Fibroblast of pulmonary artery (primary cell): ENCODE measurements at regions not wholly inside any gene's neighbourhood (a gene's known extent, or its start where the extent isn't known, plus 50 kb on each side); places are given as distances from the start of the nearest gene placed in this dataset.

Experiments used
- DNase-seq: peaks from one replicate; pipeline ENCODE4 v3.0.0-alpha.2; 2010; ENCODE audit warnings: low read depth
- H3K4me3 ChIP-seq: replicated peaks from 2 replicates; pipeline ENCODE4 v1.5.1; 2011; ENCODE audit warnings: low read depth, mild to moderate bottlenecking, control low read depth, low read length, moderate library complexity
- CTCF ChIP-seq: IDR thresholded peaks from 2 replicates; pipeline ENCODE4 v1.5.1; 2011; ENCODE audit warnings: mild to moderate bottlenecking, control low read depth, low read length, inconsistent platforms; ENCODE audit errors: missing control alignments

GRCh38 chr17:62913991-62914570 lies 52.0 kb upstream of the TANC2 start:
- no peak for TF ChIP-seq CTCF
- no peak for DNase-seq
- no peak overlapping the region for H3K4me3 ChIP-seq

DNA sequence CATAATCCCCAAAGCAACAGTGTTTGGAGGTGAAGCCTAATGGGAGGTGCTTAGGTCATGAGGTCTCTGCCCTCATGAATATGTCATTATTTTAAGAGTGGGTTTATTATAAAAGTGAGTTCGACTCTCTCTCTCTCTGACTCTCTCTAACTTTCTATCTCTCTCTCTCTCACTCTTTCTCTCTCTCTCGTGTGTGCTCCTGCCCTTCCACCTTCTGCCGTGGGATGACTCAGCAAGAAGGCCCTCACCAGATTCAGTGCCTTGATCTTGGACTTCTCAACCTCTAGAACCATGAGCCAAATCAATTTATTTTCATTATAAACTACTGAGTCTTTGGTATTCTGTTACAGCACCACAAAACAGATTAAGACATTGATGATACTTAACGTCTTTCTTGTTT lies 53.7 kb upstream of the TANC2 start:
- TF ChIP-seq CTCF: no peak
- no peak for DNase-seq
- H3K4me3 ChIP-seq: no peak overlapping the region

DNA sequence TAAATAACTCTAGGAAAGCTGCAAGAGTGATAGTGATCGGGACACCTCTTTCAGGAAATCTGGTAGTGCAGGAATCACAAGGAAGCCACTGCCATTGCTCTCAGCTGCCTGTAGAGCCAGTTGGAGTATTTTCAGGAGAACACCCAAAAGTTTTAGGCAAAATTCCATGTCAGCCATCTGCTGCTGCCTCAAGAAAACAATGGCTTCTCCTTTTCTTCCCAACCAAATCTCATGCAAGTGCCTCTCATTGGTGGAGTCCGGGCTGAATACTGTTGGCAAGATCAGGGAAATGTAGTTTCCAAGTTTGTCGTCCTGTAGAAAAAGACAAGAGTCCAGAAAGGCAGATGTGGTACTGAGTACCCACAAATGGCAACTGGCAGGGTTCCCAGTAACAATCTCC lies 54.9 kb upstream of the TANC2 start:
- no peak overlapping the region for H3K4me3 ChIP-seq
- no peak for DNase-seq
- TF ChIP-seq CTCF: no peak

- H3K4me3 ChIP-seq: no peak overlapping the region
- DNase-seq: no peak
- no peak for TF ChIP-seq CTCF
Measured at GRCh38 chr17:62910277-62910676, 55.8 kb upstream of the TANC2 start.

DNA sequence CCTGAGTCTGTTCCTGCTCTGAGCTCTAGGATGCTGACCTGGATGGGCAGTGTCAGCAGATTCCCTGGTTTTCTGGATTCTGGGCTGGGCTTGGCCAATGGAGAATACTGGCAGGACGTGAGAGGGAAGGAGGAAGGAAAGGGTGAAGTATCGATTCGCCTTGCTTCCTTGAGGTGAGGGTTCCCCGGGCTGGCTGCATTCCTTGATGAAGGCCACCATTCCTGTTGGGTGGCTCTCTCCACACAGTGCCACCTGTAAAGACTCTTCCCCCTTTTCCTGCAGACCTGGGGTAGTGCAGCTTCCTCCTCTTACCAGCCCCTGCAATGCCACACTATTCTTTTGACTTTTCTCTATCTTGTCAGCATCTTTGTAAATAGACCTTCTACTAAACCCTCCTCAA lies 58.1 kb upstream of the TANC2 start:
- TF ChIP-seq CTCF: no peak
- DNase-seq: no peak
- H3K4me3 ChIP-seq: no peak overlapping the region

GRCh38 chr17:62906881-62907280 lies 59.2 kb upstream of the TANC2 start:
- no peak for DNase-seq
- H3K4me3 ChIP-seq: no peak overlapping the region
- no peak for TF ChIP-seq CTCF

DNA sequence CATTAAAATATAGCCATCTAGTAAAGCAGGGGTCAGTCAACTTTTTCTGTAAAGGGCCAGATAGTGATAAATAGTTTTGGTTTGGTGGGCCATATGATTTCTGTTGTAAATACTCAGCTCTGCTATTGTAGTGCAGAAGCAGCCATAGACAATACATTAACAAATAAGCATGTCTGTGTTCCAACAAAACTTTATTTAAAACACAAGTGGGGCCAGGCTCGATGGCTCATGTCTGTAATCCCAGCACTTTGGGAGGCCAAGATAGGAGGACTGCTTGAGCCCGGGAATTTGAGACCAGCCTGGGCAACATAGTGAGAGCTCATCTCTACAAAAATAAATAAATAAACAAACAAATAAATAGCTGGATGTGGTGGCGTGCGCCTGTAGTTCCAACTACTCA lies 60.8 kb upstream of the TANC2 start:
- no peak for TF ChIP-seq CTCF

More for the DNA sequence above, 60.8 kb upstream of the TANC2 start:
- no peak for DNase-seq
- H3K4me3 ChIP-seq: no peak overlapping the region
